IMR-90 (cell line): ENCODE measurements at regions not wholly inside any gene's neighbourhood (a gene's known extent, or its start where the extent isn't known, plus 50 kb on each side); places are given as distances from the start of the nearest gene placed in this dataset.

Source experiments
- ATAC-seq: fragments of 200-7000 bp; cut with Tn5 transposase; 2 replicates; pipeline ENCODE4 v1.9.1; 2020; ENCODE audit warnings: low read depth, mild to moderate bottlenecking, moderate library complexity
- BruUV-seq: library from RNA; stranded (reverse); fragments of 400-500 nt; replicated peaks from 2 replicates; lab custom pipeline; 2021; lab: Mats Ljungman, UMichigan
- CTCF ChIA-PET: fragments of 300-600 bp; formaldehyde crosslinking; extraction: SDS; loops from one replicate; lab custom pipeline; 2021; ENCODE audit warnings: antibody characterized with exemption; lab: Yijun Ruan, JAX
- POLR2A ChIA-PET: fragments of 300-600 bp; sonication (Branson Sonifier 250); formaldehyde crosslinking; loops from one replicate; lab custom pipeline; 2022; ENCODE audit warnings: antibody characterized with exemption; ENCODE audit not compliant: unreplicated experiment; lab: Charles Lee
- DNase-seq: peaks from one replicate; pipeline ENCODE4 v3.0.0; 2013
- H2AFZ ChIP-seq: replicated peaks from 2 replicates; pipeline ENCODE3; 2013; ENCODE audit warnings: low read length, mild to moderate bottlenecking; ENCODE audit not compliant: poor library complexity
- H2AK5ac ChIP-seq: 2 replicates; pipeline ENCODE4 v1.6.1; 2013; ENCODE audit warnings: low read depth, low read length, inconsistent platforms
- H2AK9ac ChIP-seq: replicated peaks from 2 replicates; pipeline ENCODE3; 2013; ENCODE audit warnings: mild to moderate bottlenecking, low read depth, low read length, moderate library complexity; ENCODE audit not compliant: poor library complexity
- H2BK120ac ChIP-seq: 2 replicates; pipeline ENCODE4 v1.6.1; 2013; ENCODE audit warnings: low read depth, low read length, inconsistent platforms
- H2BK15ac ChIP-seq: 3 replicates; pipeline ENCODE4 v1.6.1; 2013; ENCODE audit warnings: low read depth, low read length, inconsistent platforms
- H2BK20ac ChIP-seq: 2 replicates; pipeline ENCODE4 v1.6.1; 2013; ENCODE audit warnings: low read depth, mild to moderate bottlenecking, inconsistent platforms, low read length, moderate library complexity
- H2BK5ac ChIP-seq: 2 replicates; pipeline ENCODE4 v1.6.1; 2013; ENCODE audit warnings: mild to moderate bottlenecking, low read depth, low read length, inconsistent platforms; ENCODE audit not compliant: poor library complexity, severe bottlenecking
- H3K14ac ChIP-seq: replicated peaks from 2 replicates; pipeline ENCODE4 v1.6.1; 2013; ENCODE audit warnings: low read depth, low read length, inconsistent platforms
- H3K18ac ChIP-seq: 2 replicates; pipeline ENCODE4 v1.6.1; 2013; ENCODE audit warnings: low read depth, low read length, control low read depth
- H3K23ac ChIP-seq: 2 replicates; pipeline ENCODE4 v1.6.1; 2013; ENCODE audit warnings: low read depth, low read length, inconsistent platforms
- H3K27ac ChIP-seq: 2 replicates; pipeline ENCODE4 v1.5.1; 2013; ENCODE audit warnings: mild to moderate bottlenecking, control low read depth, low read length; ENCODE audit not compliant: insufficient read depth
- H3K27me3 ChIP-seq: 2 replicates; pipeline ENCODE4 v1.6.1; 2013; ENCODE audit warnings: low read length; ENCODE audit not compliant: control insufficient read depth, insufficient read depth
- H3K36me3 ChIP-seq: 2 replicates; pipeline ENCODE4 v1.6.1; 2013; ENCODE audit warnings: low read length, mixed read lengths; ENCODE audit not compliant: control insufficient read depth, insufficient read depth
- H3K4ac ChIP-seq: 2 replicates; pipeline ENCODE4 v1.6.1; 2013; ENCODE audit warnings: low read depth, low read length, inconsistent platforms
- H3K4me1 ChIP-seq: 2 replicates; pipeline ENCODE4 v1.6.1; 2013; ENCODE audit warnings: low read length, mixed read lengths; ENCODE audit not compliant: control insufficient read depth, insufficient read depth
- H3K4me2 ChIP-seq: 2 replicates; pipeline ENCODE4 v1.6.1; 2013; ENCODE audit warnings: low read depth, mild to moderate bottlenecking, control low read depth, low read length, moderate library complexity
- H3K4me3 ChIP-seq: 2 replicates; pipeline ENCODE4 v1.5.1; 2013; ENCODE audit warnings: low read depth, mild to moderate bottlenecking, control low read depth, low read length, moderate library complexity; ENCODE audit not compliant: insufficient read depth
- H3K56ac ChIP-seq: 2 replicates; pipeline ENCODE4 v1.6.1; 2013; ENCODE audit warnings: low read length, inconsistent platforms; ENCODE audit not compliant: insufficient read depth; ENCODE audit errors: extremely low read depth
- H3K79me1 ChIP-seq, 2 experiments: 2 replicates each; pipeline ENCODE4 v1.6.1; 2013; ENCODE audit warnings: low read length in 2 of 2, inconsistent platforms in 1 of 2, low read depth in 1 of 2
- H3K9ac ChIP-seq: 2 replicates; pipeline ENCODE4 v1.6.1; 2013; ENCODE audit warnings: low read depth, low read length, control low read depth
- H3K9me1 ChIP-seq: 2 replicates; pipeline ENCODE4 v1.6.1; 2013; ENCODE audit warnings: low read length, inconsistent platforms; ENCODE audit not compliant: insufficient read depth
- H3K9me3 ChIP-seq: 2 replicates; pipeline ENCODE4 v1.6.1; 2013; ENCODE audit warnings: low read length; ENCODE audit not compliant: control insufficient read depth, insufficient read depth
- H4K20me1 ChIP-seq: 2 replicates; pipeline ENCODE4 v1.6.1; 2013; ENCODE audit warnings: low read length, inconsistent platforms; ENCODE audit not compliant: insufficient read depth
- H4K5ac ChIP-seq: 2 replicates; pipeline ENCODE4 v1.6.1; 2013; ENCODE audit warnings: mild to moderate bottlenecking, low read depth, low read length, control low read depth
- H4K8ac ChIP-seq, 2 experiments: 2 replicates each; pipeline ENCODE4 v1.6.1; 2013; ENCODE audit warnings: low read depth in 2 of 2, low read length in 2 of 2, control low read depth in 1 of 2, inconsistent platforms in 1 of 2
- H4K91ac ChIP-seq: 2 replicates; pipeline ENCODE4 v1.6.1; 2013; ENCODE audit warnings: low read depth, low read length, inconsistent platforms; ENCODE audit not compliant: insufficient read depth
- BHLHE40 ChIP-seq: fragments of 150-350 bp; IDR thresholded peaks from 2 replicates; pipeline ENCODE4 v1.6.1; 2016; ENCODE audit warnings: mild to moderate bottlenecking, low read depth, low read length
- CEBPB ChIP-seq: IDR thresholded peaks from 2 replicates; pipeline ENCODE4 v1.6.1; 2012; ENCODE audit warnings: low read depth, low read length, improper control_type of control experiment
- CHD1 ChIP-seq: IDR thresholded peaks from 2 replicates; pipeline ENCODE4 v1.6.1; 2012; ENCODE audit warnings: low read depth, low read length, improper control_type of control experiment
- FOS ChIP-seq: fragments of 150-350 bp; IDR thresholded peaks from 2 replicates; pipeline ENCODE4 v1.6.1; 2016; ENCODE audit warnings: low read depth, low read length
- MAFK ChIP-seq: IDR thresholded peaks from 2 replicates; pipeline ENCODE4 v1.6.1; 2012; ENCODE audit warnings: low read depth, low read length, improper control_type of control experiment
- MAZ ChIP-seq: IDR thresholded peaks from 2 replicates; pipeline ENCODE4 v1.6.1; 2012; ENCODE audit warnings: low read depth, mild to moderate bottlenecking, low read length, improper control_type of control experiment, moderate library complexity, borderline replicate concordance
- MXI1 ChIP-seq: IDR thresholded peaks from 2 replicates; pipeline ENCODE4 v1.6.1; 2012; ENCODE audit warnings: low read depth, mild to moderate bottlenecking, low read length, moderate library complexity, borderline replicate concordance
- NFE2L2 ChIP-seq: fragments of 150-350 bp; IDR thresholded peaks from 2 replicates; pipeline ENCODE4 v1.6.1; 2016; ENCODE audit warnings: low read depth, mild to moderate bottlenecking, low read length
- POLR2A ChIP-seq: IDR thresholded peaks from 2 replicates; pipeline ENCODE4 v1.6.1; 2012; ENCODE audit warnings: mild to moderate bottlenecking, low read depth, low read length
- RAD21 ChIP-seq: IDR thresholded peaks from 2 replicates; pipeline ENCODE4 v1.6.1; 2012; ENCODE audit warnings: low read length, improper control_type of control experiment
- RCOR1 ChIP-seq: IDR thresholded peaks from 2 replicates; pipeline ENCODE4 v1.6.1; 2012; ENCODE audit warnings: mild to moderate bottlenecking, low read length, improper control_type of control experiment; ENCODE audit not compliant: insufficient replicate concordance
- RFX5 ChIP-seq: IDR thresholded peaks from 2 replicates; pipeline ENCODE4 v1.8.0; 2012; ENCODE audit warnings: low read depth, mild to moderate bottlenecking, low read length, moderate library complexity
- SMC3 ChIP-seq: fragments of 150-350 bp; IDR thresholded peaks from 2 replicates; pipeline ENCODE4 v1.6.1; 2016; ENCODE audit warnings: low read depth, mild to moderate bottlenecking, antibody characterized with exemption, low read length, moderate library complexity
- WGBS, 2 experiments: methylation state at CpG; one replicate each; pipeline versions ENCODE4 v1.1.5 to v1.1.7; 2013; ENCODE audit warnings: missing lambda C conversion rate in 2 of 2; ENCODE audit not compliant: insufficient read length in 1 of 2; ENCODE audit errors: extremely low coverage in 2 of 2; 5-methylcytosine and 5-hydroxymethylcytosine counted together
- dilution Hi-C: fragments of 300-500 bp; cut with HindIII; formaldehyde crosslinking; loops from one replicate; pipeline ENCODE4 v1.14.3; 2018; ENCODE audit warnings: low sequenced_read_pairs; ENCODE audit not compliant: unreplicated experiment
- in situ Hi-C: fragments of 300-500 bp; cut with MboI; formaldehyde crosslinking; loops from 3 replicates; pipeline ENCODE4 v1.14.3; 2019; ENCODE audit warnings: low sequenced_read_pairs, inconsistent platforms, mixed read lengths
- intact Hi-C: fragments of 100-400 bp; cut with micrococcal nuclease; formaldehyde crosslinking; loops from 2 replicates; pipeline ENCODE4 v1.10.0; 2022
- TF ChIP-seq, protein P1 (sequence below): fragments of 150-350 bp; IDR thresholded peaks from 2 replicates; pipeline ENCODE4 v1.6.1; 2016; ENCODE audit warnings: low read depth, mild to moderate bottlenecking, low read length, moderate library complexity, borderline replicate concordance
- TF ChIP-seq, protein P2 (sequence below): fragments of 150-350 bp; IDR thresholded peaks from 2 replicates; pipeline ENCODE4 v1.6.1; 2017; ENCODE audit warnings: mild to moderate bottlenecking, antibody characterized with exemption, low read length, low read depth
- TF ChIP-seq, protein P3 (sequence below): conservative IDR thresholded peaks from 2 replicates; pipeline ENCODE4 v1.5.1; 2012; ENCODE audit warnings: mild to moderate bottlenecking, low read depth, low read length, improper control_type of control experiment

DNA sequence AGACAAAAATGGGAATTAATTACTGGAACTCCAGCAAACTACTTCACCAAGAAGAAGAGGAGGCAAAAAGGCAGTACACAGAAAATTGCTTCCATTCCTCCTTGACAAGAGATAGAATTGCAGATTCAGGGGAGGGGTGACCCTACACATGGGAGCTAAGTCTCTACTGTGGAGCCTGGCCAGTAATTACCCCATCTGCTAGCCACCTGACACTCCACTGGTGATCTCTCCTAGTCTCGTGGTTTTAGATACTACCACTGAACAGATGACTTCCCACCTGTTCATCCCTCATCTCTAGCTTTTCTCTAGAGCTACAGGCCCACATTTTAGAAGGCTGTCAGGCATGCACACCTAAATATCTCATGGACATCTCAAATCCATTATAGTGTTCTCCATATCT lies 224.3 kb upstream of the NR2F2 start:
- no peak overlapping the region for H2BK15ac ChIP-seq
- no peaks in the 10 kb centered on the region for H4K20me1 ChIP-seq
- no peak overlapping the region for H2BK5ac ChIP-seq
- no peak overlapping the region for H2AK5ac ChIP-seq
- no peaks in the 10 kb centered on the region; the same call in 1 of the 2 replicates for H3K4me1 ChIP-seq
- dilution Hi-C loops (no loop called here), intact Hi-C loops (no loop called here), in situ Hi-C loops (no loop called here)
- TF ChIP-seq RCOR1 (no peak), RFX5 (no peak), RAD21 (no peak), BHLHE40 (no peak), FOS (no peak), MAFK (no peak), CHD1 (no peak), NFE2L2 (no peak), POLR2A (no peak), SMC3 (no peak), CEBPB (no peak), MXI1 (no peak), MAZ (no peak)
- TF ChIP-seq, protein P1, sequence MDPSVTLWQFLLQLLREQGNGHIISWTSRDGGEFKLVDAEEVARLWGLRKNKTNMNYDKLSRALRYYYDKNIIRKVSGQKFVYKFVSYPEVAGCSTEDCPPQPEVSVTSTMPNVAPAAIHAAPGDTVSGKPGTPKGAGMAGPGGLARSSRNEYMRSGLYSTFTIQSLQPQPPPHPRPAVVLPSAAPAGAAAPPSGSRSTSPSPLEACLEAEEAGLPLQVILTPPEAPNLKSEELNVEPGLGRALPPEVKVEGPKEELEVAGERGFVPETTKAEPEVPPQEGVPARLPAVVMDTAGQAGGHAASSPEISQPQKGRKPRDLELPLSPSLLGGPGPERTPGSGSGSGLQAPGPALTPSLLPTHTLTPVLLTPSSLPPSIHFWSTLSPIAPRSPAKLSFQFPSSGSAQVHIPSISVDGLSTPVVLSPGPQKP = no peak
- TF ChIP-seq, protein P2, sequence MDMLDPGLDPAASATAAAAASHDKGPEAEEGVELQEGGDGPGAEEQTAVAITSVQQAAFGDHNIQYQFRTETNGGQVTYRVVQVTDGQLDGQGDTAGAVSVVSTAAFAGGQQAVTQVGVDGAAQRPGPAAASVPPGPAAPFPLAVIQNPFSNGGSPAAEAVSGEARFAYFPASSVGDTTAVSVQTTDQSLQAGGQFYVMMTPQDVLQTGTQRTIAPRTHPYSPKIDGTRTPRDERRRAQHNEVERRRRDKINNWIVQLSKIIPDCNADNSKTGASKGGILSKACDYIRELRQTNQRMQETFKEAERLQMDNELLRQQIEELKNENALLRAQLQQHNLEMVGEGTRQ = no peak
- TF ChIP-seq, protein P3, sequence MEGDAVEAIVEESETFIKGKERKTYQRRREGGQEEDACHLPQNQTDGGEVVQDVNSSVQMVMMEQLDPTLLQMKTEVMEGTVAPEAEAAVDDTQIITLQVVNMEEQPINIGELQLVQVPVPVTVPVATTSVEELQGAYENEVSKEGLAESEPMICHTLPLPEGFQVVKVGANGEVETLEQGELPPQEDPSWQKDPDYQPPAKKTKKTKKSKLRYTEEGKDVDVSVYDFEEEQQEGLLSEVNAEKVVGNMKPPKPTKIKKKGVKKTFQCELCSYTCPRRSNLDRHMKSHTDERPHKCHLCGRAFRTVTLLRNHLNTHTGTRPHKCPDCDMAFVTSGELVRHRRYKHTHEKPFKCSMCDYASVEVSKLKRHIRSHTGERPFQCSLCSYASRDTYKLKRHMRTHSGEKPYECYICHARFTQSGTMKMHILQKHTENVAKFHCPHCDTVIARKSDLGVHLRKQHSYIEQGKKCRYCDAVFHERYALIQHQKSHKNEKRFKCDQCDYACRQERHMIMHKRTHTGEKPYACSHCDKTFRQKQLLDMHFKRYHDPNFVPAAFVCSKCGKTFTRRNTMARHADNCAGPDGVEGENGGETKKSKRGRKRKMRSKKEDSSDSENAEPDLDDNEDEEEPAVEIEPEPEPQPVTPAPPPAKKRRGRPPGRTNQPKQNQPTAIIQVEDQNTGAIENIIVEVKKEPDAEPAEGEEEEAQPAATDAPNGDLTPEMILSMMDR = no peak
- H3K14ac ChIP-seq = no peak overlapping the region
- no peak overlapping the region for H4K8ac ChIP-seq
- no peak for ATAC-seq
- no peaks in the 10 kb centered on the region for H3K9me3 ChIP-seq
- ChIA-PET CTCF (no interaction called here), POLR2A (no interaction called here)
- H2AFZ ChIP-seq = no peak overlapping the region
- no peaks in the 10 kb centered on the region for H3K27me3 ChIP-seq
- H2BK120ac ChIP-seq = no peak overlapping the region
- no peak overlapping the region for H3K23ac ChIP-seq
- no peak overlapping the region for H4K5ac ChIP-seq
- no peaks in the 10 kb centered on the region for H3K36me3 ChIP-seq
- H3K4ac ChIP-seq = no peak overlapping the region
- H3K27ac ChIP-seq = no peak overlapping the region
- H3K79me1 ChIP-seq = no peaks in the 10 kb centered on the region
- no peak for DNase-seq
- H3K4me2 ChIP-seq = no peak overlapping the region
- H3K9ac ChIP-seq = no peak overlapping the region
- H2AK9ac ChIP-seq = no peak overlapping the region
- WGBS, 2 experiments = 70% methylated on average over 1 of the region's 1 CpG; no CpG with 5 or more reads in 1 of the 2 experiments
- no peak overlapping the region for H3K18ac ChIP-seq
- H2BK20ac ChIP-seq = no peak overlapping the region
- H4K91ac ChIP-seq = no peak overlapping the region
- peaks cover 3% of the 10 kb centered on the region; the same call in 1 of the 2 replicates for H3K9me1 ChIP-seq
- no peak overlapping the region for H3K4me3 ChIP-seq
- BruUV-seq = no TSS peak
- H3K56ac ChIP-seq = no peak overlapping the region
